ENCODE measurements at regions not wholly inside any gene's neighbourhood (a gene's known extent, or its start where the extent isn't known, plus 50 kb on each side); places are given as distances from the start of the nearest gene placed in this dataset.
A peak's percentile ranks its signal among the peaks of the same experiment; 100 is the strongest.
"Not testable (repeated sequence)": the region's sequence is repeated elsewhere in the genome, so short reads cannot be mapped to it uniquely, and the experiment has no call there.

DNA sequence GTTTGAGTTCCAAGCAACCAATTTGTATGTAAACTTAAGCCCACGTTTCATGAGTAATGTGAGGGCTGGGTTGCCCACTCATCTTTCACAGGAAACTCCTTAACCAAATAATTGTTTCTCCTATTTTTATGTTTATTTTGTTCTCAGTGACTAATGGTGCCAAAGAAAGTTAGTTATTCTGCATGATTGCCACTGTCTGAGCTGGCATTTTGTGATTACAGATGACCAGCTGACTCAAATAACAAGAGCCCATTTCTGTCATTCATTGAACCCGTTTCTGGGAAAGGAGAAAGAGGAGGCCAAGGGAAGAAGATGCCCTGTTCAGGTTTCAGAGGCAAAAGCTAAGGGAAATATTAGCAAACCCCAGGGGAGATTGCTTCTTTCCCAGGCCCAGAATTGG lies 186.9 kb upstream of the MYO3A start:
- DNase-seq = no peak
- no peak overlapping the region for H3K27ac ChIP-seq

GRCh38 chr10:25748509-25748908 lies 185.5 kb upstream of the MYO3A start:
- H3K9me3 ChIP-seq (replicated peaks) = no peaks in the 10 kb centered on the region
- H3K27me3 ChIP-seq = peaks cover 5% of the 10 kb centered on the region; the same call in 1 of the 2 replicates
- no peak overlapping the region for H3K4me3 ChIP-seq
- no peak for DNase-seq
- no peaks in the 10 kb centered on the region for H3K4me1 ChIP-seq
- no peaks in the 10 kb centered on the region for H3K36me3 ChIP-seq
- no peak overlapping the region for H3K27ac ChIP-seq

More for the DNA sequence above, 186.9 kb upstream of the MYO3A start:
- H3K27me3 ChIP-seq = peaks cover 5% of the 10 kb centered on the region; the same call in 1 of the 2 replicates
- H3K36me3 ChIP-seq = no peaks in the 10 kb centered on the region
- H3K9me3 ChIP-seq (replicated peaks) = no peaks in the 10 kb centered on the region
- no peak overlapping the region for H3K4me3 ChIP-seq
- no peaks in the 10 kb centered on the region for H3K4me1 ChIP-seq

GRCh38 chr10:25753776-25754175 lies 180.3 kb upstream of the MYO3A start:
- DNase-seq = no peak
- Histone ChIP-seq H3K27me3 (no peaks in the 10 kb centered on the region; the same call in 1 of the 2 replicates), H3K36me3 (no peaks in the 10 kb centered on the region), H3K27ac (no peak overlapping the region), H3K4me1 (no peaks in the 10 kb centered on the region), H3K4me3 (no peak overlapping the region), H3K9me3 (replicated peaks) (no peaks in the 10 kb centered on the region)

DNA sequence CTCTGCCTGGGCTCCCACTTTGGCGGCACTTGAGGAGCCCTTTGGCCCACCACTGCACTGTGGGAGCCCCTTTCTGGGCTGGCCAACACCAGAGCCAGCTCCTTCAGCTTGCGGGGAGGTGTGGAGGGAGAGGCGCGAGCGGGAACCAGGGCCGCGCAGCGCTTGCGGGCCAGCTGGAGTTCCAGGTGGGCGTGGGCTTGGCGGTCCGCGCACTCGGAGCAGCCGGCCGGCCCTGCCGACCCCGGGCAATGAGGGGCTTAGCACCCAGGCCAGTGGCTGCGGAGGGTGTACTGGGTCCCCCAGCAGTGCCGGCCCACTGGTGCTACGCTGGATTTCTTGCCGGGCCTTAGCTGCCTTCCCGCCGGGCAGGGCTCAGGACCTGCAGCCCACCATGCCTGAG lies 178.2 kb upstream of the MYO3A start:
- H3K27me3 ChIP-seq; H3K4me3 ChIP-seq; H3K4me1 ChIP-seq; H3K36me3 ChIP-seq; DNase-seq; H3K9me3 ChIP-seq (replicated peaks); H3K27ac ChIP-seq: not testable (repeated sequence)

GRCh38 chr10:25756784-25757183 lies 177.2 kb upstream of the MYO3A start:
- Histone ChIP-seq H3K27ac (no peak overlapping the region), H3K27me3 (no peaks in the 10 kb centered on the region), H3K4me3 (no peak overlapping the region), H3K4me1 (no peaks in the 10 kb centered on the region), H3K9me3 (replicated peaks) (no peaks in the 10 kb centered on the region), H3K36me3 (no peaks in the 10 kb centered on the region)
- DNase-seq = no peak

- Histone ChIP-seq H3K4me3 (no peak overlapping the region), H3K27ac (no peak overlapping the region), H3K27me3 (no peaks in the 10 kb centered on the region), H3K9me3 (replicated peaks) (no peaks in the 10 kb centered on the region), H3K4me1 (no peaks in the 10 kb centered on the region), H3K36me3 (no peaks in the 10 kb centered on the region)
- peak; percentile 7 to 60 for DNase-seq
Measured at GRCh38 chr10:25758041-25758457, 176.0 kb upstream of the MYO3A start.

GRCh38 chr10:25758511-25758910 lies 175.5 kb upstream of the MYO3A start:
- Histone ChIP-seq H3K27me3 (no peaks in the 10 kb centered on the region), H3K9me3 (replicated peaks) (no peaks in the 10 kb centered on the region), H3K27ac (no peak overlapping the region), H3K4me3 (no peak overlapping the region), H3K36me3 (no peaks in the 10 kb centered on the region), H3K4me1 (no peaks in the 10 kb centered on the region)
- DNase-seq = no peak

DNA sequence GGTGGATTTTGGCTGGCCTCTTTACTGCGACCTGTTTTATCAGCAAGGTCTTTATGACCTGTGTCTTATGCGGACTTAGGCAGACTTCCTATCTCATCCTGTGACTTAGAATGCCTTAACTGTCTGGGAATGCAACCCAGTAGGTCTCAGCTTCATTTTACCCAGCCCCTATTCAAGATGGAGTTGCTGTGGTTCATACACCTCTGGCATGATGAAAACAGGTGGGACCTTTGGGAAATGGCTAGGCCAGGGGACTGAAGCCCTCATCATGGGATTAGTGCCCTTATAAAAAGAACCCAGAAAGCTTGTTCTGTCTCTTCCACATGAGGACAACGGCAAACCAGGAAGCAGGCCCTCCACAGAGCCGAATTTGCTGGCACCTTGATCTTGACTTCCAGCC lies 172.1 kb upstream of the MYO3A start:
- no peak for DNase-seq
- Histone ChIP-seq H3K27me3 (no peaks in the 10 kb centered on the region), H3K4me1 (no peaks in the 10 kb centered on the region), H3K4me3 (no peak overlapping the region), H3K36me3 (no peaks in the 10 kb centered on the region), H3K27ac (no peak overlapping the region), H3K9me3 (replicated peaks) (no peaks in the 10 kb centered on the region)

DNA sequence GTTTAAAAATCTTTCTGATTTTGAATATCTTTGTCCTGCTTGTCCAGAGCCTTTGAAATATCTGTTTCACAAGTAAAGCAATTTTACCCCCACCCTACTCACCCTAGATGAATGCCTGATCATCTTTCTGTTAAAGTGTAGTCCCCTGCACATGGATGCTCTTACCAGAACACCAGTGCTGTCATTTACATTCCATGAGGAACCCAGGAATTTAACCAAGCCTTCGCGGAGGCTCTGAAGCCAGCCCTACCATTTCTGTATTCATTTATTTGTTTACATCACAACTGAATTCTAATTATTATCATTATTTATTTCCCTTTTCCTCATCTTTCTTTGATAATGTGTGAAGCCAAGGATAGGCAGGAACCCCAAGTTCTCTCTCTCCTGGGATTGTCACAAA lies 167.8 kb upstream of the MYO3A start:
- no peaks in the 10 kb centered on the region for H3K4me1 ChIP-seq
- H3K27me3 ChIP-seq = peaks cover 8% of the 10 kb centered on the region; the same call in 1 of the 2 replicates
- H3K27ac ChIP-seq = no peak overlapping the region
- H3K36me3 ChIP-seq = no peaks in the 10 kb centered on the region
- no peak for DNase-seq
- no peaks in the 10 kb centered on the region for H3K9me3 ChIP-seq (replicated peaks)
- no peak overlapping the region for H3K4me3 ChIP-seq

GRCh38 chr10:25766687-25767221 lies 167.3 kb upstream of the MYO3A start:
- H3K9me3 ChIP-seq (replicated peaks) = no peaks in the 10 kb centered on the region
- no peaks in the 10 kb centered on the region for H3K36me3 ChIP-seq
- H3K4me3 ChIP-seq = no peak overlapping the region
- no peak overlapping the region for H3K27ac ChIP-seq
- no peak for DNase-seq
- no peaks in the 10 kb centered on the region for H3K4me1 ChIP-seq
- peaks cover 8% of the 10 kb centered on the region; the same call in 1 of the 2 replicates for H3K27me3 ChIP-seq

GRCh38 chr10:25768167-25768566 lies 165.9 kb upstream of the MYO3A start:
- Histone ChIP-seq H3K27ac (no peak overlapping the region), H3K27me3 (peaks cover 8% of the 10 kb centered on the region; the same call in 1 of the 2 replicates)

DNA sequence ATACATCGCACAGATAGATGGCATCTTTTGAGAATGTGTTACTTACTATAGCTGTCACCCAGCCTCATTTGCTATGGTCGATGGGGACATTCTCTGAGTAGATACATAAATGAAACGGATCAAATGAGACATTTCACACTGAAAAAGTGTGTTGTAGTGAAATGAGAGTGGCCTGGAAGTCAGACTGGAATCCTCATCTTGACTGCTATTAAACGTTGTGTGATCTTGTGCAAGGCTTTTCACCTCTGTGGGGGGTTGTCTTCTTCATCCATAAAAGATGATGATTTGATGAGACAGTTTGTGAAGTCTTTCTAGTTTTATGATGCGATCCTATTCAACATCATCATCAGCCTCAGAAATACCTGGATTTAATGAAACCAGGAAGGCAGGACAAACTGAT lies 155.4 kb upstream of the MYO3A start:
- H3K4me1 ChIP-seq = no peaks in the 10 kb centered on the region
- no peak for DNase-seq
- H3K4me3 ChIP-seq = no peak overlapping the region
- H3K27me3 ChIP-seq = no peaks in the 10 kb centered on the region; the same call in 1 of the 2 replicates
- H3K9me3 ChIP-seq (replicated peaks) = no peaks in the 10 kb centered on the region
- H3K27ac ChIP-seq = no peak overlapping the region
- H3K36me3 ChIP-seq = no peaks in the 10 kb centered on the region

More at GRCh38 chr10:25768167-25768566, 165.9 kb upstream of the MYO3A start:
- no peak overlapping the region for H3K4me3 ChIP-seq
- no peaks in the 10 kb centered on the region for H3K9me3 ChIP-seq (replicated peaks)
- DNase-seq = no peak
- no peaks in the 10 kb centered on the region for H3K36me3 ChIP-seq
- no peaks in the 10 kb centered on the region for H3K4me1 ChIP-seq

DNA sequence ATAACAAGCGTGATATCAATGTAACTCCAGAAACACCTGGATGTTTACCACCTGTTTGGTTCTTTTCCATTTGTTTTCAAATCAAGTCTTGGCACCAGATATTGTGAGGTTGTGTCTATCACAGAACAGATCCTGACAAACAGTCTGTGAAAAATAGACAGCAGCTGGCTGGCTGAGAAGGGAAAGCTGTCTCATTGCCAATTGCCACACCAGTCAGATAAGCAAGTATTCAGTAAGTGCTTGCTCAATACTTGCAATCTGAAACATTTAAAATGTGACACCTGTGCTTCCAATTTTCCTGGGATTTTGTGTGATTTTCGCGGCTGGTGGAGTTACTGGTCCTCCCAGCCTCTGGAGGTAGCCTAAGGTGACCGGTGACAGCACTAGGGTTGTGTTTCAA lies 147.9 kb upstream of the MYO3A start:
- Histone ChIP-seq H3K4me1 (no peaks in the 10 kb centered on the region), H3K9me3 (replicated peaks) (0 out of 2 replicates have a peak, but pooled peaks cover 3% of the 10 kb centered on the region), H3K4me3 (no peak overlapping the region), H3K27me3 (0 out of 2 replicates have a peak, but pooled peaks cover 3% of the 10 kb centered on the region), H3K27ac (no peak overlapping the region), H3K36me3 (no peaks in the 10 kb centered on the region)
- DNase-seq = no peak

DNA sequence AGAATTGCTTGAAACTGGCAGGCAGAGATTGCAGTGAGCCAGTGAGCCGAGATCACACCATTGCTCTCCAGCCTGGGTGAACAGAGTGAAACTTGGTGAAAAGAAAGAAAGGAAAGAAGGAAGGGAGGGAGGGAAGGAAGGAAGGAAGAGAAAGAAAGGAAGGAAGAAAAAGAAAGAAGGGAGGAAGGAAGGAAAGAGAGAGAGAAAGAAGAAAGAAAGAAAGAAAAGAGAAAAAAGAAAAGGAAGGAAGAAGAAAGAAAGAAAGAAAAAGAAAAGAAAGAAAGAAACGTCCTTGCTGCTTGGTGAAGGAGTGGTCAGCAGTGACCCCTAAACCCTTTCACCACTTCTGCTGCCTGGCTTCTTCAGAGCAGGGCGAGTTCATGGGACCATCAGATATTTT lies 147.1 kb upstream of the MYO3A start:
- 0 out of 2 replicates have a peak, but pooled peaks cover 3% of the 10 kb centered on the region for H3K27me3 ChIP-seq
- no peaks in the 10 kb centered on the region for H3K4me1 ChIP-seq
- H3K27ac ChIP-seq = no peak overlapping the region

GRCh38 chr10:25797888-25798429 lies 136.1 kb upstream of the MYO3A start:
- Histone ChIP-seq H3K4me3 (no peak overlapping the region), H3K9me3 (replicated peaks) (no peaks in the 10 kb centered on the region), H3K4me1 (0 out of 2 replicates have a peak, but pooled peaks cover 5% of the 10 kb centered on the region), H3K36me3 (no peaks in the 10 kb centered on the region), H3K27ac (no peak overlapping the region), H3K27me3 (no peaks in the 10 kb centered on the region)
- DNase-seq = no peak

More for the DNA sequence above, 147.1 kb upstream of the MYO3A start:
- Histone ChIP-seq H3K36me3 (no peaks in the 10 kb centered on the region), H3K9me3 (replicated peaks) (0 out of 2 replicates have a peak, but pooled peaks cover 3% of the 10 kb centered on the region), H3K4me3 (no peak overlapping the region)
- DNase-seq = no peak

- Histone ChIP-seq H3K4me1 (0 out of 2 replicates have a peak, but pooled peaks cover 5% of the 10 kb centered on the region), H3K27ac (no peak overlapping the region), H3K36me3 (no peaks in the 10 kb centered on the region), H3K9me3 (replicated peaks) (no peaks in the 10 kb centered on the region), H3K27me3 (peaks cover 9% of the 10 kb centered on the region), H3K4me3 (no peak overlapping the region)
- DNase-seq = no peak
Measured at GRCh38 chr10:25804505-25804904, 129.5 kb upstream of the MYO3A start.
